KMS-11 (cell line): ENCODE measurements at regions not wholly inside any gene's neighbourhood (a gene's known extent, or its start where the extent isn't known, plus 50 kb on each side); places are given as distances from the start of the nearest gene placed in this dataset.

ENCODE experiments used
- H2AFZ ChIP-seq: fragments of 200-600 bp; sonication (generic); 2 replicates; pipeline ENCODE4 v1.6.1; 2016; ENCODE audit warnings: antibody characterized with exemption, mixed run types, low read depth
- H3K27ac ChIP-seq: fragments of 200-600 bp; sonication (generic); 2 replicates; pipeline ENCODE4 v1.6.1; 2016; ENCODE audit warnings: mild to moderate bottlenecking, mixed run types
- H3K27me3 ChIP-seq: fragments of 200-600 bp; sonication (generic); 2 replicates; pipeline ENCODE4 v1.6.1; 2017; ENCODE audit warnings: mild to moderate bottlenecking, low read depth, mixed run types, moderate library complexity; ENCODE audit not compliant: insufficient read depth
- H3K36me3 ChIP-seq: fragments of 200-600 bp; sonication (generic); 2 replicates; pipeline ENCODE4 v1.6.1; 2017; ENCODE audit warnings: mild to moderate bottlenecking, mixed run types; ENCODE audit not compliant: insufficient read depth
- H3K4me1 ChIP-seq: fragments of 200-600 bp; sonication (generic); 2 replicates; pipeline ENCODE4 v1.6.1; 2016; ENCODE audit warnings: mild to moderate bottlenecking, low read depth, mixed run types; ENCODE audit not compliant: poor library complexity, severe bottlenecking
- H3K4me2 ChIP-seq: fragments of 200-600 bp; sonication (generic); 2 replicates; pipeline ENCODE4 v1.7.0; 2016; ENCODE audit warnings: mild to moderate bottlenecking, mixed run types
- H3K4me3 ChIP-seq: fragments of 200-600 bp; sonication (generic); IDR thresholded peaks from 2 replicates; pipeline ENCODE4 v1.6.1; 2017; ENCODE audit warnings: low read depth, low read length, mixed read lengths; ENCODE audit not compliant: insufficient read depth
- H3K79me2 ChIP-seq: fragments of 200-600 bp; sonication (generic); 2 replicates; pipeline ENCODE4 v1.6.1; 2016; ENCODE audit warnings: low read depth, mixed run types; ENCODE audit not compliant: insufficient read depth
- H3K9ac ChIP-seq: fragments of 200-600 bp; sonication (generic); 2 replicates; pipeline ENCODE4 v1.6.1; 2016; ENCODE audit warnings: mild to moderate bottlenecking, mixed run types
- H4K20me1 ChIP-seq: fragments of 200-600 bp; sonication (generic); 2 replicates; pipeline ENCODE4 v1.6.1; 2016; ENCODE audit warnings: mild to moderate bottlenecking, mixed run types; ENCODE audit not compliant: insufficient read depth
- CTCF ChIP-seq: fragments of 200-600 bp; sonication (generic); conservative IDR thresholded peaks from 2 replicates; pipeline ENCODE4 v1.6.1; 2017; ENCODE audit warnings: low read depth, mild to moderate bottlenecking, antibody characterized with exemption, low read length, moderate library complexity, mixed read lengths

- no peaks in the 10 kb centered on the region for H3K4me1 ChIP-seq
- no peak for TF ChIP-seq CTCF
- H3K36me3 ChIP-seq: no peaks in the 10 kb centered on the region
- no peaks in the 10 kb centered on the region for H3K79me2 ChIP-seq
- H3K27ac ChIP-seq: no peak overlapping the region
- no peaks in the 10 kb centered on the region for H3K27me3 ChIP-seq
- no peak overlapping the region for H3K4me3 ChIP-seq
- H3K9ac ChIP-seq: no peak overlapping the region
- no peak overlapping the region for H3K4me2 ChIP-seq
- H4K20me1 ChIP-seq: no peaks in the 10 kb centered on the region
- H2AFZ ChIP-seq: no peak overlapping the region
Measured at GRCh38 chr22:26798462-26799065, 141.2 kb downstream of the MIAT start.

- Histone ChIP-seq H4K20me1 (no peaks in the 10 kb centered on the region), H2AFZ (no peak overlapping the region), H3K4me1 (no peaks in the 10 kb centered on the region), H3K27me3 (no peaks in the 10 kb centered on the region), H3K27ac (no peak overlapping the region), H3K9ac (no peak overlapping the region), H3K79me2 (no peaks in the 10 kb centered on the region), H3K4me3 (no peak overlapping the region), H3K36me3 (no peaks in the 10 kb centered on the region), H3K4me2 (no peak overlapping the region)
- no peak for TF ChIP-seq CTCF
Measured at GRCh38 chr22:26800858-26801257, 143.5 kb downstream of the MIAT start.

- no peak overlapping the region for H3K4me3 ChIP-seq
- H2AFZ ChIP-seq: no peak overlapping the region
- no peak overlapping the region for H3K27ac ChIP-seq
- H3K4me1 ChIP-seq: no peaks in the 10 kb centered on the region
- no peak overlapping the region for H3K4me2 ChIP-seq
- no peaks in the 10 kb centered on the region for H4K20me1 ChIP-seq
- no peaks in the 10 kb centered on the region for H3K36me3 ChIP-seq
- no peaks in the 10 kb centered on the region for H3K79me2 ChIP-seq
- H3K27me3 ChIP-seq: no peaks in the 10 kb centered on the region
- H3K9ac ChIP-seq: no peak overlapping the region
- no peak for TF ChIP-seq CTCF
Measured at GRCh38 chr22:26801449-26801848, 144.1 kb downstream of the MIAT start.

GRCh38 chr22:26804315-26804714 is 146.9 kb downstream of the MIAT start:
- Histone ChIP-seq H3K4me2 (no peak overlapping the region), H3K27ac (no peak overlapping the region), H2AFZ (no peak overlapping the region), H4K20me1 (no peaks in the 10 kb centered on the region), H3K79me2 (no peaks in the 10 kb centered on the region), H3K36me3 (no peaks in the 10 kb centered on the region), H3K27me3 (no peaks in the 10 kb centered on the region), H3K9ac (no peak overlapping the region), H3K4me1 (no peaks in the 10 kb centered on the region), H3K4me3 (no peak overlapping the region)
- TF ChIP-seq CTCF: no peak
